Stimulated activated CD4-positive, alpha-beta T cell treated with anti-CD3 and anti-CD28 coated beads, Interleukin-2, amount 100 ng/mL, for 48 hours (primary cell): ENCODE measurements at regions not wholly inside any gene's neighbourhood (a gene's known extent, or its start where the extent isn't known, plus 50 kb on each side); places are given as distances from the start of the nearest gene placed in this dataset.
"Not testable (repeated sequence)": the region's sequence is repeated elsewhere in the genome, so short reads cannot be mapped to it uniquely, and the experiment has no call there.

ENCODE experiments used
- DNase-seq, 2 donors: peaks; one replicate each; pipeline ENCODE4 v3.0.0-alpha.2; 2020

GRCh38 chr2:160816916-160817499 lies 323.4 kb upstream of the RBMS1 start:
- DNase-seq = no peak

- no peak for DNase-seq
Observed at GRCh38 chr2:160820691-160821090, 327.1 kb upstream of the RBMS1 start.

- no peak for DNase-seq
Observed at GRCh38 chr2:160822006-160822405, 328.4 kb upstream of the RBMS1 start.

- no peak for DNase-seq
Observed at GRCh38 chr2:160825433-160825832, 331.8 kb upstream of the RBMS1 start.

- DNase-seq = no peak
Observed at GRCh38 chr2:160826496-160826895, 332.9 kb upstream of the RBMS1 start.

GRCh38 chr2:160828076-160828475 lies 332.2 kb upstream of the TANK start:
- no peak for DNase-seq

GRCh38 chr2:160832381-160832780 lies 327.8 kb upstream of the TANK start:
- DNase-seq = not testable (repeated sequence)

GRCh38 chr2:160835166-160835565 lies 325.1 kb upstream of the TANK start:
- no peak for DNase-seq

- DNase-seq = no peak
Observed at GRCh38 chr2:160836755-160837154, 323.5 kb upstream of the TANK start.

GRCh38 chr2:160837416-160837815 lies 322.8 kb upstream of the TANK start:
- no peak for DNase-seq

GRCh38 chr2:160838147-160838546 lies 322.1 kb upstream of the TANK start:
- DNase-seq = no peak

- no peak for DNase-seq
Observed at GRCh38 chr2:160838691-160839090, 321.5 kb upstream of the TANK start.

- DNase-seq = no peak
Observed at GRCh38 chr2:160842286-160842685, 317.9 kb upstream of the TANK start.

GRCh38 chr2:160859096-160859495 lies 301.1 kb upstream of the TANK start:
- DNase-seq = no peak

GRCh38 chr2:160862226-160862625 lies 298.0 kb upstream of the TANK start:
- DNase-seq = no peak

GRCh38 chr2:160868891-160869290 lies 291.3 kb upstream of the TANK start:
- no peak for DNase-seq

- no peak for DNase-seq
Observed at GRCh38 chr2:160869411-160869810, 290.8 kb upstream of the TANK start.

- DNase-seq = no peak
Observed at GRCh38 chr2:160870729-160871465, 289.3 kb upstream of the TANK start.

GRCh38 chr2:160871953-160872352 lies 288.3 kb upstream of the TANK start:
- no peak for DNase-seq

GRCh38 chr2:160876029-160876428 lies 284.2 kb upstream of the TANK start:
- no peak for DNase-seq

- DNase-seq = no peak
Observed at GRCh38 chr2:160876765-160877164, 283.5 kb upstream of the TANK start.

GRCh38 chr2:160878618-160879017 lies 281.6 kb upstream of the TANK start:
- DNase-seq = no peak

- DNase-seq = no peak
Observed at GRCh38 chr2:160882906-160883305, 277.3 kb upstream of the TANK start.

- DNase-seq = no peak
Observed at GRCh38 chr2:160884056-160884455, 276.2 kb upstream of the TANK start.
